Globus pallidus (tissue), 1 donor: ENCODE measurements at regions not wholly inside any gene's neighbourhood (a gene's known extent, or its start where the extent isn't known, plus 50 kb on each side); places are given as distances from the start of the nearest gene placed in this dataset.
"Not testable (repeated sequence)": the region's sequence is repeated elsewhere in the genome, so short reads cannot be mapped to it uniquely, and the experiment has no call there.

Experiments
- DNase-seq: peaks from one replicate; pipeline ENCODE4 v3.0.0-alpha.2; 2015; ENCODE audit warnings: low spot score

GRCh38 chr16:10314811-10315210, 71.0 kb upstream of the ATF7IP2 start:
- peak; percentile 8 for DNase-seq

- no peak for DNase-seq
These were observed 68.3 kb upstream of the ATF7IP2 start for GRCh38 chr16:10317425-10318001.

- no peak for DNase-seq
These were observed 66.9 kb upstream of the ATF7IP2 start for GRCh38 chr16:10318798-10319500.

GRCh38 chr16:10321407-10322387, 64.2 kb upstream of the ATF7IP2 start:
- no peak for DNase-seq

DNA sequence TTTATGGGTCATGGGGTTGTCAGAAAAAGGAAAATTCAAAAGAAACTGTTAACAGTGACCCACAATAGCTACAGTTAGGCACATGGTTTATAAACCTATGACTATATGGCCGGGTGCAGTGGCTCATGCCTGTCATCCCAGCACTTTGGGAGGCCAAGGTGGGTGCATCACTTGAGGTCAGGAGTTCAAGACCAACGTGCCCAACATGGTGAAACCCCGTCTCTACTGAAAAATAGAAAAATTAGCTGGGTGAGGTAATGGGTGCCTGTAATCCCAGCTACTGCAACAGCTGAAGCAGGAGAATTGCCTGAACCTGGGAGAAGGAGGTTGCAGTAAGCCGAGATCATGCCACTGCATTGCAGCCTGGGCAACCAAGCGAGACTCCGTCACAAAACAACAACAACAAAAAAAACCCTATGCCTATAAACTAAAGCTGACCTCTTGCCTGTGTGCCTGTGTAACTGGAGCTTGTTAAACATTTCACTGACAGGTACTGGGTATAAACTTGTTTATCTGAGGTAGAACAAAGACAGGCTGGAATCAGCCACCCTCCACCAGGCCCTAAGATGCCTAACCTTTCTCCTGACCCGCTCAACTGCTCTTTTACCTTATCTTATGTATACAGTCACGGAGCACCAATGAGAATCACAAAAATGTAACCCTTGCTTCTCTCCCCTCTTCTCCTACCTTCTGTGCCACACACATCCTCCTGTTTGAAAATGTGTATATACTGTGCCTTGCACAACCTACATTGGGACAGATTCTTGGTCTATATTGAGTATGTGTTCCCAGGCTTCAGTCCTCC, 62.9 kb upstream of the ATF7IP2 start:
- no peak for DNase-seq

DNA sequence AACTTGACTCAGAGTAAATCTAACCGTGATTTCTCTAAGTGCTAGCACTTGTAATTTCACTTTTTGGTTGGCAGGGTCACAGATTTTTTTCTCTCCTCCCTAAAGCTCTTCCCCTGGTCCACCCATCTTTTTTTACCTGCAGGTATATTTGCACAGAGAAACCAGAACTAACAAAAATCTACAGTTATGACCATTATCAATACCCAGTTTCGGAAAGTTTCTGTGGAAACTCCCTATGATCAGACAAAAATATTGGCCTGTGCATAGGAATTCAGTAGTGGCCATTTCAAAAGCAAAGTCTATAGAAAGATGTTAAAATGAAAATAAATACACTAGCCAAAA, 62.4 kb upstream of the ATF7IP2 start:
- DNase-seq, result no peak

- no peak for DNase-seq
These were observed 61.7 kb upstream of the ATF7IP2 start for GRCh38 chr16:10324210-10324609.

DNA sequence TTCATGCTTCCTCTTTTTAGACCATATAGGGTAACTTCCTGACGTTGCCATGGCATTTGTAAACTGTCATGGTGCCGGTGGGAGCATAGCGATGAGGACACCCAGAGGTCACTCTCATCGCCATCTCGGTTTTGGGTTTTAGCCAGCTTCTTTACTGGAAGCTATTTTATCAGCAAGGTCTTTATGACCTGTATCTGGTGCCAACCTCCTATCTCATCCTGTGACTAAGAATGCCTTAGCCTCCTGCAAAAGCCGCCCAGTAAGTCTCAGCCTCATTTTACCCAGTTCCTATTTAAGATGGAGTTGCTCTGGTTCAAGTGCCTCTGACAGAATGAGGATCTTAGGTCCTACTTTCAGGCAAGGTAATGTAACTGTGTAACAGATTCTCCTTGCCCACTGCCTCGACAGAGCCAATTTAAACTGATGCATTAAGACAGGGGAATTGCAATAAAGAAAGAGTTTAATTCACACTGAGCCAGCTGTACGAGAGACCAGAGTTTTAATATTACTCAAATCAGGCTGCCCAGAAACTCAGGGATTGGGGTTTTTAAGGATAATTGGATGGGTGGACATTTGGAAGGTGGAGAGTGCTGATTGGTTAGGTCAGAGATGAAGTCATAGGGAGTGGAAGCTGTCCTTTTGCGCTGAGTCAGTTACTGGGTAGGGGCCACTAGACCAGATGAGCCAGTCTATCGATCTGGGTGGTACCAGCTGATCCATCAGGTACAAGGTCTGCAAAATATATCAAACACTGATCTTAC, 59.9 kb upstream of the ATF7IP2 start:
- no peak for DNase-seq

DNA sequence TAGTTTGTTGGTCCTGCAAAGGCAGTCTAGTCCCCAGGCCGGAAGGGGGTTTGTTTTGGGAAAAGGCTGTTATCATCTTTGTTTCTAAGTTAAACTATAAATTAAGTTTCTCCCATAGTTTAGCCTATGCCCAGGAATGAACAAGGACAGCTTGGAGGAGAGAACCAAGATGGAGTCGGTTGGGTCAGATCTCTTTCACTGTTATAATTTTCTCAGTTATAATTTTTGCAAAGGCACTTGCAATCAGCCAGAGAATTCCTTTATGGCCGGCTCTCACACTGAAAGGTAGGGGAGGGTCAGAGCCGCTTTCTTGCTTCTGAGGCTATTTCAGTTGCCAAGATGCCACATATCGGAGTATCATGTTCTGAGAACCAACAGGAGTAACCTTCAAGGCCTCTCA, 59.2 kb upstream of the ATF7IP2 start:
- no peak for DNase-seq

GRCh38 chr16:10328291-10328690, 57.6 kb upstream of the ATF7IP2 start:
- DNase-seq, result not testable (repeated sequence)

- DNase-seq, result no peak
These were observed 53.6 kb upstream of the ATF7IP2 start for GRCh38 chr16:10332241-10332640.

GRCh38 chr16:10332775-10333174, 53.1 kb upstream of the ATF7IP2 start:
- no peak for DNase-seq

- no peak for DNase-seq
These were observed 52.4 kb upstream of the ATF7IP2 start for GRCh38 chr16:10333321-10334032.

DNA sequence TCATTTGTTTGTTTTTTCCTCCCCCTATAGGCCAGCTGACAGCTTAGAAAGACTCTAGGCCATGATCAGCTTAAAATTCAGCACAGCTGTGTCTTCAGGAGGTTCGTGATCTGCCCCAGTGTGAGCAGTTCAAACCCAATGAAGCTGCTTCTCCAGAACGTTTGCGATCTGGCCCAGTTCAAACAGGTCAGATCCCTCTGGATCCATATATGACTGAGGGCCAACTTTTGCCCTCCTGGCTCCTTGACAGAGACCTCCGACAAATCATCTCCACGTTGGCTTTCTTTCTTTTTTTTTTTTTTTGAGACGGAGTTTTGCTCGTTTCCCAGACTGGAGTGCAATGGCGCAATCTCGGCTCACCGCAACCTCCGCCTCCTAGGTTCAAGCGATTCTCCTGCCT, 50.2 kb upstream of the ATF7IP2 start:
- no peak for DNase-seq
